ENCODE measurements at regions not wholly inside any gene's neighbourhood (a gene's known extent, or its start where the extent isn't known, plus 50 kb on each side); places are given as distances from the start of the nearest gene placed in this dataset.
"Not testable (repeated sequence)": the region's sequence is repeated elsewhere in the genome, so short reads cannot be mapped to it uniquely, and the experiment has no call there.

DNA sequence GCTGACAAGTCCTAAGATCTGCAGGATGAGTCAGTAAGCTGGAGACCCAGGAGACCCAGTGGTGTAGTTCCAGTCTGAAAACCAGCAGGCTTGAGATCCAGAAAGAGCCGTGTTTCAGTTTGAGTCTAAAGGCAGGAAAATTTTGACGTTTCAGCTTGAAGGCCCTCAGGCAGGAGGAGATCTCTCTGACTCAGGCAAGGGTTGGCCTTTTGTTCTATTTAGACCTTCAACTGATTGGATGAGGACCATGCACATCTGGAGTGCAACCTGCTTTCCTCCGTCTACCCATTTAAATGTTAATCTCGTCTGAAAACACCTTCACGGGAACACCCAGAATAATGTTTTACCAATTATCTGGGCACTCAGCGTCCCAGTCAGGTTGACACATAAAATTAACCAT, 69.5 kb downstream of the NPIPA7 start:
- H3K4me1 Mint-ChIP-seq; H3K36me3 Mint-ChIP-seq (ENCODE audit: insufficient read depth); ATAC-seq (replicated peaks; ENCODE audit: extremely low read depth, poor library complexity, severe bottlenecking); DNase-seq (ENCODE audit: low spot score in 2 of 2); H3K27ac Mint-ChIP-seq (ENCODE audit: low read depth); H3K4me3 Mint-ChIP-seq; H3K9me3 Mint-ChIP-seq: not testable (repeated sequence)
- peaks cover 12% of the 10 kb centered on the region for H3K27me3 Mint-ChIP-seq

DNA sequence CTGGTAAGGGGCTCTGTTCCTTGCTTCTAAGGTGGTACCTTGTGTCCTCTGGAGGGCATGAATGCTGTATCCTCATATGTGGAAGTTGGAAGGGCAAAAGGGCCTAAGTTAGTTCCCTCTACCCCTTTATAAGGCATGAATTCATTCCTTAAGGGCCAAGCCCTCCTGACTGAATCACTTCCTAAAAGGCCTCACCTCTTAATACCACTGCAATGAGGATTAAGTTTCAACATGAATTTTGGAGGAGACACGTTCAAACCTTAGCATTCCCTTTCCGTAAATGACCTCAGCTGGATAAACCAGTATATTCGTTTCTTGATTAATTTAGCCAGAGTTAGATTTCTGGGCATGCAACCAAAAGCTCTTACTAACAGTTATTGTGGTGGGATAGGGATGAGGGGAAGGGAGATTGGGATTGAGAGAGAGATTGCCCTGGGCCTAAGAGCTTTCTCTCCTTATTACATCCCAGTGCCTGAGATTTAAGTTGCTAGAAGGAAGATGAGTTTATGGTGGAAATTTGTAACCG, 70.8 kb downstream of the NPIPA7 start:
- H3K27ac Mint-ChIP-seq (ENCODE audit: low read depth); DNase-seq (ENCODE audit: low spot score in 2 of 2); H3K9me3 Mint-ChIP-seq; ATAC-seq (replicated peaks; ENCODE audit: extremely low read depth, poor library complexity, severe bottlenecking); H3K36me3 Mint-ChIP-seq (ENCODE audit: insufficient read depth); H3K4me1 Mint-ChIP-seq; H3K4me3 Mint-ChIP-seq: not testable (repeated sequence)
- H3K27me3 Mint-ChIP-seq, result peaks cover 12% of the 10 kb centered on the region

DNA sequence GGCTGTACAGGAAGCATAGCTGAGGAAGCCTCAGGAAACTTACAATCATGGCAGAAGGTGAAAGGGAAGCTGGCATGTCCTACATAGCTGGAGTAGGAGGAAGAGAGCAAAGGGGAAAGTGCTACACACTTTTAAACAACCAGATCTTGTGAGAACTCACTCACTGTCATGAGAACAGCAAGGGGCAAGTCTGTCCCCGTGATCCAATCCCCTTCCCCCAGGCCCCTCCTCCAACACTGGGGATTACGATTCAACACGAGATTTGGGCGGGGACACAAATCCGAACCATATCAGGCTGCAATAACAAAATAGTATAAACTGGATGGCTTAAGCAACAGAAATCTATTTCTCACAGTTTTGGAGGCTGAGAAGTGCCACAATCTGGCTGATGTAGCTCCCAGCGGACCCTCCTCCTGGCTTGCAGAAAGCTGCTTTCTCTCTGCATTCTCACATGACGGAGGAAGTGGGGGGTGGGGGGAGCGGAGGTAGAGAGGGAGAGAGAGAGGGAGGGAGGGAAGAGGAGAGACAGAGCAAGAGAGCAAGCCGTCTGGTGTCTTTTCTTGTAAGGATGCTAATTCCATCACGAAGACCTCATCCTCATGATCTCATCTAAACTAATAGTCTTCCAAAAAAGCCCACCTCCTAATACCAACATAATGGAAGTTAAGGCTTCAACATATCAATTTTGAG, 72.9 kb downstream of the NPIPA7 start:
- not testable (repeated sequence) for H3K27ac Mint-ChIP-seq (ENCODE audit: low read depth); ATAC-seq (replicated peaks; ENCODE audit: extremely low read depth, poor library complexity, severe bottlenecking); DNase-seq (ENCODE audit: low spot score in 2 of 2); H3K4me3 Mint-ChIP-seq; H3K4me1 Mint-ChIP-seq; H3K36me3 Mint-ChIP-seq (ENCODE audit: insufficient read depth); H3K9me3 Mint-ChIP-seq
- peaks cover 12% of the 10 kb centered on the region for H3K27me3 Mint-ChIP-seq

DNA sequence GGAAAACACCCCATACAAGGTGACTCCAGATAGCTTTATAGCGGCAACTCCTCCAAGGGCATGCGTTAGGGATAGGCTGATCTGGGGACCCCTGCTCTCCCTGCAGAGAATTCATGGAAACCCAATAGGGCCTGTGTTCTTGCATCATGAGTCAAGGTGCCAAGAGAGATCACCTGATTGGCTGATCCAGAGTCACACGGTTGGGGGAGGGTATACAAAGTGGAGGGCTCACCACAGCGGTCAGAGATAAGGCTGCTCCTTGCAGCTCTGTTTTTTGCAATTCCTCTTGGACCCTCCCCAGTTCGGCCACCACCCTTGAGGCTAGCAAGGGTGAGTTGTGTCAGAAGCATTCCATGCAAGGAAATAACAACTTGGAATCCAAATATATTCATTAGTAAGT, 79.6 kb downstream of the NPIPA7 start:
- H3K27ac Mint-ChIP-seq (ENCODE audit: low read depth); H3K4me3 Mint-ChIP-seq; H3K4me1 Mint-ChIP-seq; H3K36me3 Mint-ChIP-seq (ENCODE audit: insufficient read depth); ATAC-seq (replicated peaks; ENCODE audit: extremely low read depth, poor library complexity, severe bottlenecking); H3K27me3 Mint-ChIP-seq; DNase-seq (ENCODE audit: low spot score in 2 of 2); H3K9me3 Mint-ChIP-seq: not testable (repeated sequence)

DNA sequence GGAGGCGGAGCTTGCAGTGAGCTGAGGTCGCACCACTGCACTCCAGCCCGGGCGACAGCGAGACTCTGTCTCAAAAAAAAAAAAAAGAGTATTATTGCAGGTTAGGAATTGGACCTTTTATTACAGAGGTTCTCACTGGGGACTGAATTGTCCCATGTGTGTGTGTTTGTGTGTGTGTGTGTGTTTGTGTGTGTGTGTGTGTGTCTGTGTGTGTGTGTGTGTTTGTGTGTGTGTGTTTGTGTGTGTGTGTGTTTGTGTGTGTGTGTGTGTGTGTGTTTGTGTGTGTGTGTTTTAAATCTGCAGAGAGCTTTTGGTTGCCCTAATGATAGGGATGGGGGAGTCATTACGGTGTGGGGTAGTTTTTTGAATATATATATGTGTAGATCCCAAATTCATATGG, 84.9 kb downstream of the NPIPA7 start:
- H3K36me3 Mint-ChIP-seq (ENCODE audit: insufficient read depth); H3K4me3 Mint-ChIP-seq; H3K27ac Mint-ChIP-seq (ENCODE audit: low read depth); DNase-seq (ENCODE audit: low spot score in 2 of 2); ATAC-seq (replicated peaks; ENCODE audit: extremely low read depth, poor library complexity, severe bottlenecking); H3K4me1 Mint-ChIP-seq; H3K9me3 Mint-ChIP-seq: not testable (repeated sequence)
- H3K27me3 Mint-ChIP-seq, result peaks cover 11% of the 10 kb centered on the region

DNA sequence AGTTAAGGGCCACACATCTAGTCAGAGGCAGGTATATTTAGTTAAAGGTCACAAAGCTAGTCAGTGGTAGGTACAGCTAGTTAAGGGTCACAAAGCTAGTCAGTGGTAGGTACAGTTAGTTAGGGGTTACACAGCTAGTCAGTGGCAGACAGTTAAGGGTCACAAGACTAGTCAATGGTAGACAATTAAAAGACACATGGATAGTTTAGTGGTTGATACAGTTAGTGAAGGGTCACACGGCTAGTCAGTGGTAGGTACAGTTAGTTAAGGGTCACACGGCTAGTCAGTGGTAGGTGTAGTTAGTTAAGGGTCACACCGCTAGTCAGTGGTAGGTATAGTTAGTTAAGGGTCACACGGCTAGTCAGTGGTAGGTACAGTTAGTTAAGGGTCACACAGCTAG, 110.0 kb downstream of the NPIPA7 start:
- H3K27ac Mint-ChIP-seq (ENCODE audit: low read depth); H3K4me1 Mint-ChIP-seq; H3K4me3 Mint-ChIP-seq; H3K27me3 Mint-ChIP-seq; H3K9me3 Mint-ChIP-seq; H3K36me3 Mint-ChIP-seq (ENCODE audit: insufficient read depth); ATAC-seq (replicated peaks; ENCODE audit: extremely low read depth, poor library complexity, severe bottlenecking); DNase-seq (ENCODE audit: low spot score in 2 of 2): not testable (repeated sequence)

DNA sequence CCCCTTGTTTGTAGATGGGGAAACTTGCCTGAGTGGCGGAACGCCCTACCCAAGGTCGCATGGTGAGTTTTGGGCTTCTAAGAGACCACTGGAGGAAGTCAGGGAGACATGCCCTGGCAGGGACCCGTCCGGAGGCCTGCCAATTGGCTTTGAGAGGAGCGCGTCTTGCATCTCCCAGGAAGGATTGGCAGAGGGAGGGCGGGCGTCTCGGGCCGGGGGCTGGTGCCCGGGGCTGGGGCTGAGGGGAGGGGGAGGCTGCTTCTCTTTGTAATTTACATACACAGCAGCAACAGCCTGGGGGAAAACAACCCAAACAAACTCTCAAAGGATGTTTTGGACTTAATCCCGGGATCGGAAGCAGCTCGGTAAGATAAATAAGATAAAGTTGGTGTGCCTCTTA, 110.5 kb downstream of the NPIPA7 start:
- not testable (repeated sequence) for H3K36me3 Mint-ChIP-seq (ENCODE audit: insufficient read depth); H3K4me3 Mint-ChIP-seq; H3K9me3 Mint-ChIP-seq; H3K4me1 Mint-ChIP-seq; DNase-seq (ENCODE audit: low spot score in 2 of 2); H3K27ac Mint-ChIP-seq (ENCODE audit: low read depth); H3K27me3 Mint-ChIP-seq; ATAC-seq (replicated peaks; ENCODE audit: extremely low read depth, poor library complexity, severe bottlenecking)

DNA sequence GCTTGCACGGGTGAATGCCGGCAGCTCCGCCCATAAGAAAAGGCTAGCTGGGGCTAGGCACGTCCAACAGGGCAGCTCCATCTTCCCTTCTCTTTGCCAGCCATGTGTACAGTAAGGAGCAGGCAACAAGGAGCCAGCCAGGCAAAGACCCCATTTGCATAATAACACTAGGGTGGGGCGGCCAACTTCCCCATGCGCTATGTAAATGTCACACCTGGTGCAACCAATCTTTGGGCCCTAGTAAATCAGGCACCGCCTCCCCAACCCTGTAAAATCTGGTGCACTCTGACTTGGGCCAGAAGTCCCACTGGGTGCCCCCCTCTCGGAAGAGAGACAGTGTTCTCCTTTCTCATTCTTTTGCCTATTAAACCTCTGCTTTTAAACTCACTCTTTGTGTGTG, 115.2 kb downstream of the NPIPA7 start:
- H3K4me1 Mint-ChIP-seq; H3K4me3 Mint-ChIP-seq; H3K27ac Mint-ChIP-seq (ENCODE audit: low read depth); H3K27me3 Mint-ChIP-seq; ATAC-seq (replicated peaks; ENCODE audit: extremely low read depth, poor library complexity, severe bottlenecking); H3K9me3 Mint-ChIP-seq; H3K36me3 Mint-ChIP-seq (ENCODE audit: insufficient read depth); DNase-seq (ENCODE audit: low spot score in 2 of 2): not testable (repeated sequence)

DNA sequence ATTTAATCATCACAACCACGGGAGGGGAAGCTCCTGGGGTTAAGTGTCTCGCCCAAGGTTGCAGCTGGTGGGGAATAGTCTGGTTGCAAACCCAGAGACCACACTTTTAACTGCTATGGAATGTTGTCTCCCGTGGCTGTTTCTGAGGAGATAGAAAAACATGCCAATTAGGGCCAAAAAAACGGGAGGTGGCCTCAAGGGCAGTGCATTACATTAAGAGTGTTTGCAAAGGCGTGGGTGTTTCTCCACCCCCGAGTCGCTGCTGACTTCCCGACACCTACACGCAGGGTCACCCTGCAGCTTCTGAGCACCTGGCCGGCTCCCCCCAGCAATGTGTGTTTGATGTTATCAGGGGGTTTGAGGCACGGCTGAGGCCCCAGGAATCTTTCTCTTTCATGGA, 116.1 kb downstream of the NPIPA7 start:
- not testable (repeated sequence) for H3K4me3 Mint-ChIP-seq; DNase-seq (ENCODE audit: low spot score in 2 of 2); ATAC-seq (replicated peaks; ENCODE audit: extremely low read depth, poor library complexity, severe bottlenecking); H3K36me3 Mint-ChIP-seq (ENCODE audit: insufficient read depth); H3K4me1 Mint-ChIP-seq; H3K27ac Mint-ChIP-seq (ENCODE audit: low read depth); H3K27me3 Mint-ChIP-seq; H3K9me3 Mint-ChIP-seq

DNA sequence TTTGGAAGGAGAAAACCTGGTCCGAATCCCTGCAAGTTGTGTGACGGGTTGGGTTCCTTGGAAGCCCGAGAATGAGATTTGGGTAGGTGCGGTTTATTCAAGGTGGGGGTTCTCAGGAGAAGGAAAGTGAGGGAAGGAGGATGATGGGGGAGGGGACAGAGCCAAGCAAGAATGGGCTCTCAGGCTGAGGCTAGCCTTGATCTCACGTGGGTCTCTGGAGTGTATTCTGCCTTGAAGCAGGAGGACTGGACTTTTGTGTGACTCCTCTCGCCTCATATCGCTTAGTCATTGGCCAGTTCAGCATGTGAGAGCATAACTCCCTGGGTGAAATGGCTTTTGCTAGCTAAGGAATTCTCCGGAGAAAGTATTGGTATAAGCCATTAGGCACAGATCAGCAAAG, 120.9 kb downstream of the NPIPA7 start:
- ATAC-seq (replicated peaks; ENCODE audit: extremely low read depth, poor library complexity, severe bottlenecking), result not testable (repeated sequence)

DNA sequence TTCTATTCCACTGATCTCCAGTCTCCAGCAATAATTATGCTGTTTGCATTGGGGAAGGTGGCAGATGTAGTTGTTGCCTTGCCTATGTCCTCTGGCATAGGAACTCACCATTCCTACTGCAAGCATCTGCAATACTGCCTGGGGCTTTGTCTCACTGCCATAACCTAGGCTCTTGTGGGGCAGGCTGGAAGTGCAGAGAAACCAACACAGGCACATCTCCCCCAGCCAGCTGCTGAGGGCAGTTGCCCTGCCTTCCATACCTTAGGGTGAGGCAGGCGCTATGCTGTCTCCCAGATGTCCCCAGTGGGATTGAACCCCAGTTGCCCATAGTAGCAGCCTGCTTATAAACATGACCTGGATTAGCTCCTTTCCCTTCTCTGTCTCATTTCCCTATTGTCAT, 128.1 kb downstream of the NPIPA7 start:
- H3K27ac Mint-ChIP-seq (ENCODE audit: low read depth); H3K27me3 Mint-ChIP-seq; H3K9me3 Mint-ChIP-seq; H3K4me1 Mint-ChIP-seq; DNase-seq (ENCODE audit: low spot score in 2 of 2); ATAC-seq (replicated peaks; ENCODE audit: extremely low read depth, poor library complexity, severe bottlenecking); H3K36me3 Mint-ChIP-seq (ENCODE audit: insufficient read depth); H3K4me3 Mint-ChIP-seq: not testable (repeated sequence)

More for the DNA sequence above, 120.9 kb downstream of the NPIPA7 start:
- H3K27ac Mint-ChIP-seq (ENCODE audit: low read depth); H3K9me3 Mint-ChIP-seq; H3K4me1 Mint-ChIP-seq; H3K4me3 Mint-ChIP-seq; H3K36me3 Mint-ChIP-seq (ENCODE audit: insufficient read depth); H3K27me3 Mint-ChIP-seq; DNase-seq (ENCODE audit: low spot score in 2 of 2): not testable (repeated sequence)

DNA sequence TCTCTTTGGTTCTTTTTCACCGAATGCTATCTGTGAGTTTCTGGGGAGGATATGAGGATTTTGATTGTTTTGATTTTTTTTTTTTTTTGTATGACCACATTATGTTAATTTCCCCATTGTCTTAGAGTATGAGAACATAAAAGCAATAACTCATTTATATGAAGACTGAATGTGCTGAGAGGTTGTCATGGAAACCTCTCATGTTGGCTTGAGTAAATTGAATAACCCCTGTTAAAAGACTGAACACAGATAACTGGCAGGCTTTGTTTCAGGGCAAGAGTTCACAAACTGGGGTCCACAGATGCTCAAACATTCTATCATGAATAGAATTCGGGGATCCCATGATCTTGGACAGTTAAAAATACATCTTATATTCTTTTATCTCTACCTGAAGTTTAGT, 129.4 kb downstream of the NPIPA7 start:
- H3K36me3 Mint-ChIP-seq (ENCODE audit: insufficient read depth); H3K9me3 Mint-ChIP-seq; ATAC-seq (replicated peaks; ENCODE audit: extremely low read depth, poor library complexity, severe bottlenecking); H3K4me3 Mint-ChIP-seq; DNase-seq (ENCODE audit: low spot score in 2 of 2); H3K27ac Mint-ChIP-seq (ENCODE audit: low read depth); H3K4me1 Mint-ChIP-seq; H3K27me3 Mint-ChIP-seq: not testable (repeated sequence)

DNA sequence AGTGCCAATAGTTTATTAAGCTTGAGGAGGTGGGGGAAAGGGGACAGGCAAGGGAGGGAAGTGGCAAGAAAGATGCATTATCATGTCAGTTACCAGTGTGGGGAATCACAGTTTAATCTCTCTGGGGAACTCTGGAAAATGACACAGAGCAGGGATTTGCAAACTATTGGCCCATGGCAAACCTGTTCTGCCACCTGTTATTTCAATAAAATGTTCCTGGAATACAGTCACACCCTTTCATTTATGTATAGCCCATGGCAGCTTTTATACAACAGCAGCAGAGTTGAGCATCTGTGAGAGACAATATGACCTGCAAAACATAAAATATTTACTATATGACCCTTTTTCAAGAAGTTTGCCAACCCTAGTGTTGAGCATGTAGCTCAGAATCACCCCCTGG, 140.5 kb downstream of the NPIPA7 start:
- not testable (repeated sequence) for H3K27ac Mint-ChIP-seq (ENCODE audit: low read depth); ATAC-seq (replicated peaks; ENCODE audit: extremely low read depth, poor library complexity, severe bottlenecking); H3K4me3 Mint-ChIP-seq; DNase-seq (ENCODE audit: low spot score in 2 of 2); H3K36me3 Mint-ChIP-seq (ENCODE audit: insufficient read depth); H3K27me3 Mint-ChIP-seq; H3K9me3 Mint-ChIP-seq; H3K4me1 Mint-ChIP-seq

Data from central memory CD8-positive, alpha-beta T cell (primary cell).